ENCODE measurements at regions not wholly inside any gene's neighbourhood (a gene's known extent, or its start where the extent isn't known, plus 50 kb on each side); places are given as distances from the start of the nearest gene placed in this dataset.

- no peak for DNase-seq
These were observed 51.5 kb upstream of the PIP4K2A start for GRCh38 chr10:22765660-22766547.

- no peak for DNase-seq
These were observed 50.3 kb upstream of the PIP4K2A start for GRCh38 chr10:22764639-22765038.
